HL-60 (cell line): ENCODE measurements at regions not wholly inside any gene's neighbourhood (a gene's known extent, or its start where the extent isn't known, plus 50 kb on each side); places are given as distances from the start of the nearest gene placed in this dataset.

Experiments
- DNase-seq, 2 experiments: peaks; one replicate each; pipeline ENCODE4 v3.0.0-alpha.2; 2010 to 2020; ENCODE audit warnings: low read depth in 1 of 2, low spot score in 1 of 2
- H3K27ac ChIP-seq: fragments of 250-450 bp; sonication (Bioruptor Pico); replicated peaks from 2 replicates; pipeline ENCODE4 v1.5.1; 2020; ENCODE audit warnings: mild to moderate bottlenecking, moderate library complexity
- H3K27me3 ChIP-seq: fragments of 250-450 bp; sonication (Bioruptor Pico); 2 replicates; pipeline ENCODE4 v1.5.1; 2021; ENCODE audit warnings: mild to moderate bottlenecking, moderate library complexity; ENCODE audit not compliant: insufficient read depth, poor library complexity, severe bottlenecking
- H3K4me3 ChIP-seq: replicated peaks from 2 replicates; pipeline ENCODE4 v1.5.1; 2011; ENCODE audit warnings: mild to moderate bottlenecking, control low read depth, low read length; ENCODE audit not compliant: insufficient read depth
- GABPA ChIP-seq: IDR thresholded peaks from 2 replicates; pipeline ENCODE4 v1.6.1; 2012; ENCODE audit warnings: low read depth
- POLR2AphosphoS5 ChIP-seq: IDR thresholded peaks from 2 replicates; pipeline ENCODE4 v1.6.1; 2012; ENCODE audit warnings: low read depth
- SPI1 ChIP-seq: IDR thresholded peaks from 2 replicates; pipeline ENCODE4 v1.6.1; 2012; ENCODE audit warnings: low read depth, mild to moderate bottlenecking, borderline replicate concordance
- TF ChIP-seq, protein P1 (sequence below): IDR thresholded peaks from 2 replicates; pipeline ENCODE4 v1.6.1; 2012; ENCODE audit warnings: low read depth; ENCODE audit not compliant: insufficient replicate concordance
- TF ChIP-seq, protein P2 (sequence below): IDR thresholded peaks from one replicate; pipeline ENCODE4 v1.5.1; 2011; ENCODE audit warnings: low read length, control low read depth, inconsistent platforms; ENCODE audit not compliant: insufficient read depth

- TF ChIP-seq, protein P1, sequence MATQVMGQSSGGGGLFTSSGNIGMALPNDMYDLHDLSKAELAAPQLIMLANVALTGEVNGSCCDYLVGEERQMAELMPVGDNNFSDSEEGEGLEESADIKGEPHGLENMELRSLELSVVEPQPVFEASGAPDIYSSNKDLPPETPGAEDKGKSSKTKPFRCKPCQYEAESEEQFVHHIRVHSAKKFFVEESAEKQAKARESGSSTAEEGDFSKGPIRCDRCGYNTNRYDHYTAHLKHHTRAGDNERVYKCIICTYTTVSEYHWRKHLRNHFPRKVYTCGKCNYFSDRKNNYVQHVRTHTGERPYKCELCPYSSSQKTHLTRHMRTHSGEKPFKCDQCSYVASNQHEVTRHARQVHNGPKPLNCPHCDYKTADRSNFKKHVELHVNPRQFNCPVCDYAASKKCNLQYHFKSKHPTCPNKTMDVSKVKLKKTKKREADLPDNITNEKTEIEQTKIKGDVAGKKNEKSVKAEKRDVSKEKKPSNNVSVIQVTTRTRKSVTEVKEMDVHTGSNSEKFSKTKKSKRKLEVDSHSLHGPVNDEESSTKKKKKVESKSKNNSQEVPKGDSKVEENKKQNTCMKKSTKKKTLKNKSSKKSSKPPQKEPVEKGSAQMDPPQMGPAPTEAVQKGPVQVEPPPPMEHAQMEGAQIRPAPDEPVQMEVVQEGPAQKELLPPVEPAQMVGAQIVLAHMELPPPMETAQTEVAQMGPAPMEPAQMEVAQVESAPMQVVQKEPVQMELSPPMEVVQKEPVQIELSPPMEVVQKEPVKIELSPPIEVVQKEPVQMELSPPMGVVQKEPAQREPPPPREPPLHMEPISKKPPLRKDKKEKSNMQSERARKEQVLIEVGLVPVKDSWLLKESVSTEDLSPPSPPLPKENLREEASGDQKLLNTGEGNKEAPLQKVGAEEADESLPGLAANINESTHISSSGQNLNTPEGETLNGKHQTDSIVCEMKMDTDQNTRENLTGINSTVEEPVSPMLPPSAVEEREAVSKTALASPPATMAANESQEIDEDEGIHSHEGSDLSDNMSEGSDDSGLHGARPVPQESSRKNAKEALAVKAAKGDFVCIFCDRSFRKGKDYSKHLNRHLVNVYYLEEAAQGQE = no peak
- TF ChIP-seq POLR2AphosphoS5 (no peak), GABPA (no peak), SPI1 (no peak)
- TF ChIP-seq, protein P2, sequence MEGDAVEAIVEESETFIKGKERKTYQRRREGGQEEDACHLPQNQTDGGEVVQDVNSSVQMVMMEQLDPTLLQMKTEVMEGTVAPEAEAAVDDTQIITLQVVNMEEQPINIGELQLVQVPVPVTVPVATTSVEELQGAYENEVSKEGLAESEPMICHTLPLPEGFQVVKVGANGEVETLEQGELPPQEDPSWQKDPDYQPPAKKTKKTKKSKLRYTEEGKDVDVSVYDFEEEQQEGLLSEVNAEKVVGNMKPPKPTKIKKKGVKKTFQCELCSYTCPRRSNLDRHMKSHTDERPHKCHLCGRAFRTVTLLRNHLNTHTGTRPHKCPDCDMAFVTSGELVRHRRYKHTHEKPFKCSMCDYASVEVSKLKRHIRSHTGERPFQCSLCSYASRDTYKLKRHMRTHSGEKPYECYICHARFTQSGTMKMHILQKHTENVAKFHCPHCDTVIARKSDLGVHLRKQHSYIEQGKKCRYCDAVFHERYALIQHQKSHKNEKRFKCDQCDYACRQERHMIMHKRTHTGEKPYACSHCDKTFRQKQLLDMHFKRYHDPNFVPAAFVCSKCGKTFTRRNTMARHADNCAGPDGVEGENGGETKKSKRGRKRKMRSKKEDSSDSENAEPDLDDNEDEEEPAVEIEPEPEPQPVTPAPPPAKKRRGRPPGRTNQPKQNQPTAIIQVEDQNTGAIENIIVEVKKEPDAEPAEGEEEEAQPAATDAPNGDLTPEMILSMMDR = no peak
- no peak overlapping the region for H3K4me3 ChIP-seq
- H3K27ac ChIP-seq = no peak overlapping the region
- no peak for DNase-seq
- H3K27me3 ChIP-seq = no peaks in the 10 kb centered on the region
Measured at GRCh38 chr4:11615601-11616000, 186.9 kb upstream of the HS3ST1 start.

GRCh38 chr4:11614426-11614825 lies 185.7 kb upstream of the HS3ST1 start:
- Histone ChIP-seq H3K4me3 (no peak overlapping the region), H3K27me3 (no peaks in the 10 kb centered on the region), H3K27ac (no peak overlapping the region)
- no peak for TF ChIP-seq POLR2AphosphoS5
- TF ChIP-seq, protein P2 = no peak
- TF ChIP-seq, protein P1 = no peak
- no peak for TF ChIP-seq SPI1
- TF ChIP-seq GABPA = no peak
- no peak for DNase-seq

DNA sequence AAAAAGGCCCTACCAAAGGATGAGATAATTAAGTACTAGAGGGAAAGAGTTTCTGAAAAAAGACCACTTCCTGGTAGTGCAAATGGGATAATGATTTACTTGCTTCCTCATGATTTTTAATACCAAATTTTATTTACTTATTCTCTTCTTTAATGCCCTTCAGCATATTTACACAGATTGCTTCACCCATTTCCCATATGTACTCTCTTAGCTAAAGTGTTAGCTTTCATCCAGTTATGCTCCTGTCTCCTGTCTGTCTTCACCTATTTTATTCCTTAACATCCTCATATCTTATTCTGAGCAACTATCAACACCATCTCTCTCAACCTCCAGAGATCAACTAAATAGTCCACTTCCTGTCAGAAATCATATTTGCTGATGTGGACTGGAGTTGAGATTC lies 183.2 kb upstream of the HS3ST1 start:
- H3K4me3 ChIP-seq = no peak overlapping the region
- TF ChIP-seq, protein P2 = no peak
- TF ChIP-seq POLR2AphosphoS5 (no peak), GABPA (no peak), SPI1 (no peak)
- TF ChIP-seq, protein P1 = no peak
- H3K27ac ChIP-seq = no peak overlapping the region
- no peak for DNase-seq
- no peaks in the 10 kb centered on the region for H3K27me3 ChIP-seq
